ENCODE measurements at regions not wholly inside any gene's neighbourhood (a gene's known extent, or its start where the extent isn't known, plus 50 kb on each side); places are given as distances from the start of the nearest gene placed in this dataset.

DNA sequence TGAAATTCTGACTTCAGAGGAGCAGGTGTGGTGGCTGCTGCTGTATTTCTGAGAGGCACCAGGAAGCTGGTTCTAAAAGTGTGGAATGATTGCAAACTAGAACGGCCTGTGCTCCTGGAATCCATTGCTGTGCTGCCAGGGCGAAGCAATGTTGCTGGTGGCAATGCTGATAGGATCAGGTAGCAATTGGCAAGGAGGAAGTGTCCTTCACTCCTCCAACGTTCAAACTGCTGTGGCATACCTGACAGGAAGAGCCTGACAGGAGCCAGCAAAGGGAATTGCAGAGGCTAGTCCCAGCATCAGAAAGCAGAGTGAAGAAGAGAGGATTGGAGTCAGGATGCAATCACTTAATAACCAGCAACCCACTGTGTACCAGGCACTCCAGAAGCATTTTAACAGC lies 118.2 kb downstream of the FAR1 start:
- TF ChIP-seq, protein P1, sequence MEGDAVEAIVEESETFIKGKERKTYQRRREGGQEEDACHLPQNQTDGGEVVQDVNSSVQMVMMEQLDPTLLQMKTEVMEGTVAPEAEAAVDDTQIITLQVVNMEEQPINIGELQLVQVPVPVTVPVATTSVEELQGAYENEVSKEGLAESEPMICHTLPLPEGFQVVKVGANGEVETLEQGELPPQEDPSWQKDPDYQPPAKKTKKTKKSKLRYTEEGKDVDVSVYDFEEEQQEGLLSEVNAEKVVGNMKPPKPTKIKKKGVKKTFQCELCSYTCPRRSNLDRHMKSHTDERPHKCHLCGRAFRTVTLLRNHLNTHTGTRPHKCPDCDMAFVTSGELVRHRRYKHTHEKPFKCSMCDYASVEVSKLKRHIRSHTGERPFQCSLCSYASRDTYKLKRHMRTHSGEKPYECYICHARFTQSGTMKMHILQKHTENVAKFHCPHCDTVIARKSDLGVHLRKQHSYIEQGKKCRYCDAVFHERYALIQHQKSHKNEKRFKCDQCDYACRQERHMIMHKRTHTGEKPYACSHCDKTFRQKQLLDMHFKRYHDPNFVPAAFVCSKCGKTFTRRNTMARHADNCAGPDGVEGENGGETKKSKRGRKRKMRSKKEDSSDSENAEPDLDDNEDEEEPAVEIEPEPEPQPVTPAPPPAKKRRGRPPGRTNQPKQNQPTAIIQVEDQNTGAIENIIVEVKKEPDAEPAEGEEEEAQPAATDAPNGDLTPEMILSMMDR (IDR thresholded peaks at IDR 0.05) = no peak
- TF ChIP-seq POLR2A (IDR thresholded peaks at IDR 0.05) = no peak
